OCI-LY3 (cell line): ENCODE measurements at regions not wholly inside any gene's neighbourhood (a gene's known extent, or its start where the extent isn't known, plus 50 kb on each side); places are given as distances from the start of the nearest gene placed in this dataset.

Source experiments
- H2AFZ ChIP-seq: fragments of 200-600, 300-600 bp; shearing (Covaris generic); 2 replicates; pipeline ENCODE4 v1.6.0; 2014; ENCODE audit warnings: antibody characterized with exemption, low read depth, low read length
- H3K27ac ChIP-seq: fragments of 200-600, 300-600 bp; sonication (generic); 2 replicates; pipeline ENCODE4 v1.5.1; 2014; ENCODE audit warnings: mild to moderate bottlenecking, low read length, moderate library complexity, mixed read lengths
- H3K27me3 ChIP-seq: fragments of 200-600, 300-600 bp; sonication (generic); 2 replicates; pipeline ENCODE4 v1.6.1; 2014; ENCODE audit warnings: low read depth, low read length, mixed read lengths
- H3K36me3 ChIP-seq: fragments of 200-600, 300-600 bp; sonication (generic); replicated peaks from 2 replicates; pipeline ENCODE3; 2014; ENCODE audit warnings: low read depth, low read length, mixed read lengths
- H3K4me1 ChIP-seq: fragments of 300-600, 200-600 bp; sonication (generic); 2 replicates; pipeline ENCODE4 v1.6.1; 2014; ENCODE audit warnings: low read length, mixed read lengths
- H3K4me2 ChIP-seq: fragments of 200-600, 300-600 bp; sonication (generic); 2 replicates; pipeline ENCODE4 v1.6.1; 2014; ENCODE audit warnings: low read length, mixed read lengths
- H3K4me3 ChIP-seq: fragments of 300-600, 200-600 bp; sonication (generic); 2 replicates; pipeline ENCODE4 v1.5.1; 2014; ENCODE audit warnings: antibody characterized with exemption, mild to moderate bottlenecking, low read length, moderate library complexity
- H3K79me2 ChIP-seq: fragments of 300-600, 200-600 bp; shearing (Covaris generic); 2 replicates; pipeline ENCODE4 v1.6.1; 2014; ENCODE audit warnings: mild to moderate bottlenecking, low read length, mixed read lengths
- H3K9ac ChIP-seq: fragments of 300-600, 200-600 bp; shearing (Covaris generic); 2 replicates; pipeline ENCODE4 v1.6.0; 2014; ENCODE audit warnings: mild to moderate bottlenecking, low read length, moderate library complexity
- H3K9me3 ChIP-seq: fragments of 200-600, 300-600 bp; shearing (Covaris generic); 2 replicates; pipeline ENCODE4 v1.6.1; 2014; ENCODE audit warnings: low read length, mixed read lengths; ENCODE audit not compliant: insufficient read depth
- H4K20me1 ChIP-seq: fragments of 200-600, 300-600 bp; sonication (generic); 2 replicates; pipeline ENCODE4 v1.6.1; 2016; ENCODE audit warnings: low read length, mixed read lengths; ENCODE audit not compliant: insufficient read depth
- CTCF ChIP-seq: fragments of 200-600, 300-600 bp; sonication (generic); IDR thresholded peaks from 2 replicates; pipeline ENCODE4 v1.5.1; 2014; ENCODE audit warnings: antibody characterized with exemption, low read length, low read depth
- EZH2phosphoT487 ChIP-seq: fragments of 200-600 bp; shearing (Covaris generic); IDR thresholded peaks from 2 replicates; pipeline ENCODE4 v1.6.1; 2018; ENCODE audit warnings: antibody characterized with exemption, mixed run types, low read depth

GRCh38 chr2:147575106-147575505 is 269.7 kb upstream of the ACVR2A start:
- no peak overlapping the region for H2AFZ ChIP-seq
- no peak overlapping the region for H3K4me2 ChIP-seq
- TF ChIP-seq CTCF = no peak
- TF ChIP-seq EZH2phosphoT487 = no peak
- H3K4me3 ChIP-seq = no peak overlapping the region
- no peaks in the 10 kb centered on the region for H3K79me2 ChIP-seq
- no peaks in the 10 kb centered on the region for H3K9me3 ChIP-seq
- H3K27ac ChIP-seq = no peak overlapping the region
- H3K27me3 ChIP-seq = no peaks in the 10 kb centered on the region
- H3K4me1 ChIP-seq = no peaks in the 10 kb centered on the region
- H3K36me3 ChIP-seq = no peaks in the 10 kb centered on the region
- no peaks in the 10 kb centered on the region for H4K20me1 ChIP-seq
- no peak overlapping the region for H3K9ac ChIP-seq

- H2AFZ ChIP-seq = no peak overlapping the region
- no peak overlapping the region for H3K27ac ChIP-seq
- no peaks in the 10 kb centered on the region for H3K27me3 ChIP-seq
- H3K36me3 ChIP-seq = no peaks in the 10 kb centered on the region
- H3K4me1 ChIP-seq = no peaks in the 10 kb centered on the region
- no peaks in the 10 kb centered on the region for H3K79me2 ChIP-seq
- H3K9me3 ChIP-seq = no peaks in the 10 kb centered on the region
- H4K20me1 ChIP-seq = no peaks in the 10 kb centered on the region
- H3K4me3 ChIP-seq = no peak overlapping the region
- no peak overlapping the region for H3K9ac ChIP-seq
- TF ChIP-seq CTCF (no peak), EZH2phosphoT487 (no peak)
- H3K4me2 ChIP-seq = no peak overlapping the region
Measured at GRCh38 chr2:147572622-147573021, 272.2 kb upstream of the ACVR2A start.

GRCh38 chr2:147569426-147569825 is 275.4 kb upstream of the ACVR2A start:
- Histone ChIP-seq H4K20me1 (no peaks in the 10 kb centered on the region), H3K9me3 (no peaks in the 10 kb centered on the region), H3K27ac (no peak overlapping the region), H3K36me3 (no peaks in the 10 kb centered on the region), H3K9ac (no peak overlapping the region), H3K4me2 (no peak overlapping the region), H3K4me1 (no peaks in the 10 kb centered on the region), H2AFZ (no peak overlapping the region), H3K79me2 (no peaks in the 10 kb centered on the region), H3K27me3 (no peaks in the 10 kb centered on the region), H3K4me3 (no peak overlapping the region)
- no peak for TF ChIP-seq EZH2phosphoT487
- no peak for TF ChIP-seq CTCF

GRCh38 chr2:147568109-147568508 is 276.7 kb upstream of the ACVR2A start:
- Histone ChIP-seq H3K4me1 (no peaks in the 10 kb centered on the region), H3K9me3 (no peaks in the 10 kb centered on the region), H3K4me3 (no peak overlapping the region), H3K9ac (no peak overlapping the region), H2AFZ (no peak overlapping the region), H3K27me3 (no peaks in the 10 kb centered on the region), H3K36me3 (no peaks in the 10 kb centered on the region), H3K27ac (no peak overlapping the region), H4K20me1 (no peaks in the 10 kb centered on the region), H3K4me2 (no peak overlapping the region), H3K79me2 (no peaks in the 10 kb centered on the region)
- TF ChIP-seq CTCF (no peak), EZH2phosphoT487 (no peak)
